ENCODE measurements at regions not wholly inside any gene's neighbourhood (a gene's known extent, or its start where the extent isn't known, plus 50 kb on each side); places are given as distances from the start of the nearest gene placed in this dataset.

DNA sequence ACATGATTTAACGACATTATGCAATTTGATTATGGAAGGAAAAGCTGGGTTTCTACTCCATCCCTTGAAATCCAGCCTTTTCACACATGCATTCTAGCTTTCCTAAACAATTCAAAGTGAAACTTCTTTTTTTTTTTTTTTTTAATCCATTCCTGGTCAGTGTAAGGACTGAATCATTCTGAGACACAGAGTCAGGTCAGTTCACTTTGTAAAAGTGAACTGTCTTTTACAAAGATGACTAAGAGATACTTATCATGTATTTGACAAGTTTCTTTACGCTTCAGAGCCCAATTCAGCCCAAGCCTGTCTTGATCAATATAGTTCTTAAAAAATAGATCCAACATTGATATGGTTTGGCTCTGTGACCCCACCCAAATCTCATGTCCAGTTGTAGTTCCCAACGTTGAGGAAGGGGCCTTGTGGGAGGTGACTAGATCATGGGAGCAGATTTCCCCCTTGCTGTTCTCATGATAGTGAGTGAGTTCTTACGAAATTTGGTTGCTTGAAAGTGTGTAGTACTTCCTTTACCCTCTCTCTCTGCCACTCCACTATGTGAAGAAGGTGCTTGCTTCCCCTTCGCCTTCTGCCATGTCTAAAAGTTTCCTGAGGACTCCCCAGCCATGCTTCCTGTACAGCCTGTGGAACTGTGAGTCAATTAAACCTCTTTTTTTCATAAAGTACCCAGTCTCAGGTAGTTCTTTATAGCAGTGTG, 345.6 kb upstream of the THBS1 start:
- Histone ChIP-seq H3K27me3 (replicated peaks in 1 of 4; ENCODE audit: control insufficient read depth in 3 of 4, extremely low read depth in 1 of 4, insufficient read depth in 3 of 4, low read length in 3 of 4) (peaks cover 0 to 1% (median 0%) of the 10 kb centered on the region in 4 experiments; a peak in 1 of 7 replicates), H2BK5ac (ENCODE audit: low read depth, low read length) (no peak overlapping the region), H4K8ac (ENCODE audit: extremely low read depth, insufficient read depth, low read length) (no peak overlapping the region), H2BK120ac (replicated peaks; ENCODE audit: low read depth, low read length) (no peak overlapping the region), H3K23ac (ENCODE audit: insufficient read length) (no peak overlapping the region), H3K4me1 (replicated peaks in 1 of 4; ENCODE audit: control insufficient read depth in 3 of 4, insufficient read depth in 4 of 4, low read length in 3 of 4) (peaks cover 0 to 9% (median 0%) of the 10 kb centered on the region in 4 experiments; a peak in 1 of 7 replicates), H3K4me3 (ENCODE audit: extremely low read depth in 1 of 4, insufficient read depth in 2 of 4, low read depth in 3 of 4, low read length in 4 of 4) (no peak overlapping the region), H3K4me2 (ENCODE audit: insufficient read depth in 1 of 2, low read depth in 2 of 2, low read length in 2 of 2) (no peak overlapping the region), H3K56ac (replicated peaks; ENCODE audit: insufficient read length, low read depth, low read length) (no peak overlapping the region), H3K23me2 (ENCODE audit: low read depth, low read length) (no peaks in the 10 kb centered on the region), H3K14ac (ENCODE audit: insufficient read length) (no peak overlapping the region), H3K18ac (ENCODE audit: extremely low read depth, low read length) (no peak overlapping the region), H3K36me3 (ENCODE audit: control insufficient read depth in 2 of 4, insufficient read depth in 4 of 4, low read length in 3 of 4) (no peaks in the 10 kb centered on the region), H4K91ac (replicated peaks; ENCODE audit: insufficient read length, low read length) (no peak overlapping the region), H4K20me1 (replicated peaks in 1 of 2; ENCODE audit: control insufficient read depth in 1 of 2, insufficient read depth in 2 of 2, low read length in 2 of 2) (no peaks in the 10 kb centered on the region), H3K27ac (ENCODE audit: low read depth, low read length) (no peak overlapping the region), H2BK20ac (ENCODE audit: low read length) (no peak overlapping the region), H3K9ac (replicated peaks in 1 of 4; ENCODE audit: extremely low read depth in 1 of 4, low read depth in 3 of 4, low read length in 3 of 4) (no peak overlapping the region), H2BK15ac (ENCODE audit: low read length) (no peak overlapping the region), H3K4ac (replicated peaks; ENCODE audit: insufficient read length, low read depth, low read length) (no peak overlapping the region), H4K5ac (ENCODE audit: insufficient read length, low read depth, low read length) (no peak overlapping the region), H2AK5ac (ENCODE audit: low read depth, low read length) (no peak overlapping the region; the same call in 1 of the 2 replicates), H3K79me2 (ENCODE audit: control insufficient read depth in 1 of 2, insufficient read depth in 2 of 2, low read length in 2 of 2) (no peaks in the 10 kb centered on the region), H2AFZ (ENCODE audit: low read length) (no peak overlapping the region), H2BK12ac (ENCODE audit: low read depth, low read length) (no peak overlapping the region), H3K9me3 (ENCODE audit: insufficient read depth in 2 of 2, low read depth in 1 of 2, low read length in 1 of 2) (no peaks in the 10 kb centered on the region), H3K79me1 (ENCODE audit: low read depth, low read length) (no peaks in the 10 kb centered on the region)
- POLR2A ChIA-PET (ENCODE audit: partially characterized antibody): interaction anchor here (0.6 to 1.2 kb wide), 2 partner anchors 22 to 79 kb away, joined by 3 read pairs; no protein-coding TSS in a partner anchor
- FAIRE-seq: no peak
- WGBS, 2 experiments (ENCODE audit: extremely low coverage in 1 of 2, insufficient coverage in 1 of 2, insufficient read length in 1 of 2, insufficient replicate concordance in 2 of 2, low coverage in 1 of 2, low lambda C conversion rate in 2 of 2, missing lambda C conversion rate in 1 of 2): 80% methylated on average over 5 of the region's 5 CpGs; no CpG with 5 or more reads in 1 of the 2 experiments
- no peak for DNase-seq (ENCODE audit: low read depth in 1 of 2, low spot score in 2 of 2)
- no peak for TF ChIP-seq RNF2 (IDR thresholded peaks at IDR 0.05; ENCODE audit: borderline replicate concordance, low read depth, low read length, missing control alignments, poor library complexity, severe bottlenecking)
- CTCF ChIA-PET (ENCODE audit: partially characterized antibody): interaction anchor here (0.9 kb wide), 1 partner anchor 105 kb away, joined by 3 read pairs; no protein-coding TSS in a partner anchor
